K562 (cell line): ENCODE measurements at regions not wholly inside any gene's neighbourhood (a gene's known extent, or its start where the extent isn't known, plus 50 kb on each side); places are given as distances from the start of the nearest gene placed in this dataset.

Experiments
- ATAC-seq: fragments of 200-7000 bp; cut with Tn5 transposase; 3 replicates; pipeline ENCODE4 v1.9.1; 2020; ENCODE audit warnings: moderate library complexity
- BruUV-seq: library from RNA; stranded (reverse); fragments of 400-500 nt; replicated peaks from 2 replicates; lab custom pipeline; 2021; lab: Mats Ljungman, UMichigan
- CTCF ChIA-PET: fragments of 300-600 bp; formaldehyde crosslinking; extraction: SDS; loops from one replicate; lab custom pipeline; 2021; ENCODE audit warnings: low intra/inter-chr PET ratio; lab: Yijun Ruan, JAX
- POLR2A ChIA-PET: fragments of 300-600, 350-650 bp; sonication (Branson Sonifier 250); formaldehyde crosslinking; extraction: SDS; loops from one replicate; lab custom pipeline; 2021; ENCODE audit warnings: antibody characterized with exemption, inconsistent platforms; lab: Yijun Ruan, JAX
- DNase-seq, 4 experiments: peaks; one replicate each; pipeline versions ENCODE4 v3.0.0 to v3.0.0-alpha.2; 2011 to 2018; ENCODE audit warnings: low spot score in 3 of 4, mixed read lengths in 3 of 4; ENCODE audit errors: extremely low read depth in 1 of 4
- FAIRE-seq: peaks from 2 replicates; lab custom pipeline; 2011; peaks lifted over from hg19 to GRCh38; lab: Jason Lieb, UNC
- H2AFZ ChIP-seq: 2 replicates; pipeline ENCODE4 v1.6.0; 2011; ENCODE audit warnings: low read depth, low read length, control low read depth, inconsistent platforms
- H3K27ac ChIP-seq: fragments of 200-600 bp; 3 replicates; pipeline ENCODE4 v1.8.0; 2011; ENCODE audit warnings: low read depth, mild to moderate bottlenecking, control low read depth, inconsistent platforms, low read length, moderate library complexity, mixed read lengths; ENCODE audit errors: extremely low read depth
- H3K27me3 ChIP-seq, 2 experiments: fragments of 300-600 bp in 1 of 2; 2 replicates in 1 of 2; 3 replicates in 1 of 2; pipeline versions ENCODE4 v1.6.0 to v1.8.0; 2011; ENCODE audit warnings: inconsistent platforms in 2 of 2, low read length in 2 of 2, mild to moderate bottlenecking in 1 of 2, mixed read lengths in 1 of 2, moderate library complexity in 1 of 2; ENCODE audit not compliant: control insufficient read depth in 2 of 2, insufficient read depth in 2 of 2
- H3K36me3 ChIP-seq: fragments of 300-600 bp; 3 replicates; pipeline ENCODE4 v1.8.0; 2011; ENCODE audit warnings: mild to moderate bottlenecking, low read length, inconsistent platforms; ENCODE audit not compliant: control insufficient read depth, insufficient read depth
- H3K4me1 ChIP-seq, 2 experiments: fragments of 200-600 bp in 1 of 2; replicated peaks in 1 of 2; 2 replicates in 1 of 2; 3 replicates in 1 of 2; pipeline versions ENCODE4 v1.5.1 to v1.8.0; 2011; ENCODE audit warnings: inconsistent platforms in 2 of 2, low read length in 2 of 2, mild to moderate bottlenecking in 1 of 2, mixed read lengths in 1 of 2, moderate library complexity in 1 of 2; ENCODE audit not compliant: control insufficient read depth in 2 of 2, insufficient read depth in 2 of 2
- H3K4me2 ChIP-seq: 2 replicates; pipeline ENCODE4 v1.6.1; 2011; ENCODE audit warnings: low read length, control low read depth, inconsistent platforms, mixed read lengths; ENCODE audit not compliant: insufficient read depth
- H3K4me3 ChIP-seq: fragments of 200-600 bp; sonication (generic), shearing (Covaris generic); 2 replicates; pipeline ENCODE4 v1.5.1; 2016; ENCODE audit warnings: control low read depth, inconsistent platforms
- H3K79me2 ChIP-seq: fragments of 200-600 bp; 3 replicates; pipeline ENCODE4 v1.8.0; 2011; ENCODE audit warnings: low read length, inconsistent platforms; ENCODE audit not compliant: control insufficient read depth, insufficient read depth
- H3K9ac ChIP-seq, 2 experiments: 2 replicates each; pipeline versions ENCODE4 v1.6.0 to v1.6.1; 2011; ENCODE audit warnings: low read depth in 2 of 2, low read length in 2 of 2, control low read depth in 1 of 2, inconsistent platforms in 1 of 2, mild to moderate bottlenecking in 1 of 2, mixed read lengths in 1 of 2; ENCODE audit not compliant: insufficient read depth in 1 of 2
- H3K9me1 ChIP-seq: one replicate; pipeline ENCODE4 v1.6.0; 2011; ENCODE audit warnings: inconsistent platforms, mild to moderate bottlenecking, low read length, moderate library complexity; ENCODE audit not compliant: control insufficient read depth, insufficient read depth
- H3K9me3 ChIP-seq: replicated peaks from 2 replicates; pipeline ENCODE4 v1.5.1; 2011; ENCODE audit warnings: low read depth, low read length, inconsistent platforms; ENCODE audit not compliant: control insufficient read depth, insufficient read depth
- H4K20me1 ChIP-seq: replicated peaks from 2 replicates; pipeline ENCODE4 v1.6.1; 2011; ENCODE audit warnings: low read length, inconsistent platforms, mixed read lengths; ENCODE audit not compliant: control insufficient read depth, insufficient read depth
- ARID1B ChIP-seq: fragments of 450-650 bp; IDR thresholded peaks from 2 replicates; pipeline ENCODE4 v1.6.1; 2016; ENCODE audit warnings: antibody characterized with exemption, mild to moderate bottlenecking, inconsistent platforms
- CAMTA2 ChIP-seq: fragments of 250-450 bp; sonication (Bioruptor Pico); conservative IDR thresholded peaks from 2 replicates; pipeline ENCODE4 v1.5.1; 2022
- GATA2 ChIP-seq: sonication (generic); formaldehyde crosslinking; IDR thresholded peaks from 2 replicates; pipeline ENCODE4 v1.4.0; 2020; ENCODE audit warnings: mild to moderate bottlenecking, missing genetic modification reagents
- NFIX ChIP-seq: fragments of 250-450 bp; sonication (Bioruptor Pico); IDR thresholded peaks from 2 replicates; pipeline ENCODE4 v1.4.0; 2020; ENCODE audit warnings: low read depth, mild to moderate bottlenecking, moderate library complexity
- RFX1 ChIP-seq: fragments of 450-650 bp; IDR thresholded peaks from 2 replicates; pipeline ENCODE4 v1.6.1; 2016; ENCODE audit warnings: mild to moderate bottlenecking, moderate library complexity
- SMARCC2 ChIP-seq: fragments of 450-650 bp; IDR thresholded peaks from 2 replicates; pipeline ENCODE4 v1.6.1; 2017; ENCODE audit warnings: antibody characterized with exemption, moderate library complexity, mild to moderate bottlenecking, low read depth
- ZEB2 ChIP-seq: fragments of 450-650 bp; IDR thresholded peaks from 2 replicates; pipeline ENCODE4 v1.6.1; 2016
- ZNF140 ChIP-seq: fragments of 250-450 bp; sonication (Bioruptor Pico); IDR thresholded peaks from 2 replicates; pipeline ENCODE4 v1.8.0; 2021; ENCODE audit warnings: moderate library complexity, mild to moderate bottlenecking, inconsistent platforms
- ZNF785 ChIP-seq: fragments of 250-450 bp; sonication (Bioruptor Pico); IDR thresholded peaks from 2 replicates; pipeline ENCODE4 v1.4.0; 2020; ENCODE audit warnings: mild to moderate bottlenecking
- WGBS: fragments of 100-300 bp; shearing (Covaris generic); methylation state at CpG from one replicate; pipeline ENCODE4 v1.1.6; 2016; ENCODE audit warnings: low coverage, mixed read lengths; ENCODE audit not compliant: insufficient coverage; ENCODE audit errors: missing lambda C conversion rate; 5-methylcytosine and 5-hydroxymethylcytosine counted together
- in situ Hi-C: fragments of 300-500 bp; cut with MboI; formaldehyde crosslinking; loops from 4 replicates; pipeline ENCODE4 v1.15.0; 2018; ENCODE audit warnings: inconsistent platforms, mixed read lengths
- intact Hi-C: fragments of 100-400 bp; cut with micrococcal nuclease; formaldehyde crosslinking; loops from 2 replicates; pipeline ENCODE4 v1.14.2; 2022
- TF ChIP-seq, protein P1 (sequence below): sonication (generic); formaldehyde crosslinking; IDR thresholded peaks from 2 replicates; pipeline ENCODE4 v1.8.0; 2023; ENCODE audit warnings: mild to moderate bottlenecking, missing genetic modification reagents
- TF ChIP-seq, protein P2 (sequence below), 2 experiments: IDR thresholded peaks in 1 of 2; conservative IDR thresholded peaks in 1 of 2; 2 replicates each; pipeline ENCODE4 v1.6.1; 2016; ENCODE audit warnings: low read depth in 2 of 2, mild to moderate bottlenecking in 1 of 2, missing compliant biosample characterization in 1 of 2, missing genetic modification characterization in 1 of 2, moderate library complexity in 1 of 2

DNA sequence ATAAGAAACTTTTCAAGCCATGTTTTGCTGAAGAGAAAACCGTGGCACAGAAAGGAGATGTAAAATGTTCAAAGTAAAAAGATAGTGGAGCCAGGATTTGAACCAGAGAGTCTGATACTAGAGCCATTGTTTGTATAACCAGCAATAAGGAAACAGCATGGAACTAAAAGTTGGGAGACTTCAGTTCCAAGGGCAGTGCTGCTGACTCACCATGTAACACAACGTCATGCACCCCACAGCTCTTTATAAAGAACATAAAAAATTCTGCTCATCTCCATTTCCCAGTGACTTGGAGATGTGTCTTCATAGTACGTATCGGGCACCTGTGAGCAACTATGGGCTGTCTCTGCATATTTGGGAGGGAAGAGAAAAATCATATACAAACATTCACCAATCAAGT lies 353.0 kb upstream of the PIK3C3 start (continued):
- TF ChIP-seq, protein P1, sequence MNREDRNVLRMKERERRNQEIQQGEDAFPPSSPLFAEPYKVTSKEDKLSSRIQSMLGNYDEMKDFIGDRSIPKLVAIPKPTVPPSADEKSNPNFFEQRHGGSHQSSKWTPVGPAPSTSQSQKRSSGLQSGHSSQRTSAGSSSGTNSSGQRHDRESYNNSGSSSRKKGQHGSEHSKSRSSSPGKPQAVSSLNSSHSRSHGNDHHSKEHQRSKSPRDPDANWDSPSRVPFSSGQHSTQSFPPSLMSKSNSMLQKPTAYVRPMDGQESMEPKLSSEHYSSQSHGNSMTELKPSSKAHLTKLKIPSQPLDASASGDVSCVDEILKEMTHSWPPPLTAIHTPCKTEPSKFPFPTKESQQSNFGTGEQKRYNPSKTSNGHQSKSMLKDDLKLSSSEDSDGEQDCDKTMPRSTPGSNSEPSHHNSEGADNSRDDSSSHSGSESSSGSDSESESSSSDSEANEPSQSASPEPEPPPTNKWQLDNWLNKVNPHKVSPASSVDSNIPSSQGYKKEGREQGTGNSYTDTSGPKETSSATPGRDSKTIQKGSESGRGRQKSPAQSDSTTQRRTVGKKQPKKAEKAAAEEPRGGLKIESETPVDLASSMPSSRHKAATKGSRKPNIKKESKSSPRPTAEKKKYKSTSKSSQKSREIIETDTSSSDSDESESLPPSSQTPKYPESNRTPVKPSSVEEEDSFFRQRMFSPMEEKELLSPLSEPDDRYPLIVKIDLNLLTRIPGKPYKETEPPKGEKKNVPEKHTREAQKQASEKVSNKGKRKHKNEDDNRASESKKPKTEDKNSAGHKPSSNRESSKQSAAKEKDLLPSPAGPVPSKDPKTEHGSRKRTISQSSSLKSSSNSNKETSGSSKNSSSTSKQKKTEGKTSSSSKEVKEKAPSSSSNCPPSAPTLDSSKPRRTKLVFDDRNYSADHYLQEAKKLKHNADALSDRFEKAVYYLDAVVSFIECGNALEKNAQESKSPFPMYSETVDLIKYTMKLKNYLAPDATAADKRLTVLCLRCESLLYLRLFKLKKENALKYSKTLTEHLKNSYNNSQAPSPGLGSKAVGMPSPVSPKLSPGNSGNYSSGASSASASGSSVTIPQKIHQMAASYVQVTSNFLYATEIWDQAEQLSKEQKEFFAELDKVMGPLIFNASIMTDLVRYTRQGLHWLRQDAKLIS (CRISPR knock-in tag) = no peak
- TF ChIP-seq SMARCC2 = no peak
- TF ChIP-seq, all 486 proteins: peak for 0

GRCh38 chr18:41600693-41601391 lies 354.2 kb upstream of the PIK3C3 start:
- Histone ChIP-seq H3K27me3 (no peaks in the 10 kb centered on the region), H2AFZ (no peak overlapping the region), H3K27ac (no peak overlapping the region), H3K9me1 (no peaks in the 10 kb centered on the region), H4K20me1 (no peaks in the 10 kb centered on the region), H3K4me2 (no peak overlapping the region), H3K9ac (no peak overlapping the region), H3K79me2 (no peaks in the 10 kb centered on the region), H3K9me3 (no peaks in the 10 kb centered on the region), H3K36me3 (no peaks in the 10 kb centered on the region), H3K4me1 (no peaks in the 10 kb centered on the region), H3K4me3 (no peak overlapping the region)
- FAIRE-seq = no peak
- BruUV-seq = no TSS peak
- TF ChIP-seq ZEB2 = no peak
- TF ChIP-seq NFIX (CRISPR knock-in tag) = no peak
- no peak for TF ChIP-seq CAMTA2 (CRISPR knock-in tag)
- no peak for TF ChIP-seq RFX1
- no peak for TF ChIP-seq ZNF785 (CRISPR knock-in tag)
- TF ChIP-seq ZNF140 (CRISPR knock-in tag) = no peak
- TF ChIP-seq GATA2 (CRISPR knock-in tag) = no peak
- TF ChIP-seq ARID1B = no peak
- TF ChIP-seq, protein P2, sequence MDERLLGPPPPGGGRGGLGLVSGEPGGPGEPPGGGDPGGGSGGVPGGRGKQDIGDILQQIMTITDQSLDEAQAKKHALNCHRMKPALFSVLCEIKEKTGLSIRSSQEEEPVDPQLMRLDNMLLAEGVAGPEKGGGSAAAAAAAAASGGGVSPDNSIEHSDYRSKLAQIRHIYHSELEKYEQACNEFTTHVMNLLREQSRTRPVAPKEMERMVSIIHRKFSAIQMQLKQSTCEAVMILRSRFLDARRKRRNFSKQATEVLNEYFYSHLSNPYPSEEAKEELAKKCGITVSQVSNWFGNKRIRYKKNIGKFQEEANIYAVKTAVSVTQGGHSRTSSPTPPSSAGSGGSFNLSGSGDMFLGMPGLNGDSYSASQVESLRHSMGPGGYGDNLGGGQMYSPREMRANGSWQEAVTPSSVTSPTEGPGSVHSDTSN (CRISPR knock-in tag; IDR thresholded peaks at IDR 0.05; ENCODE audit: low read depth) = no peak
- TF ChIP-seq, protein P2 (tag; conservative IDR thresholded peaks at IDR 0.05; ENCODE audit: low read depth) = no peak
- DNase-seq = no peak
- 2% methylated on average over 3 of the region's 3 CpGs for WGBS
- ATAC-seq = no peak
- intact Hi-C loops = no loop called here
- POLR2A ChIA-PET = no interaction called here
- CTCF ChIA-PET = no interaction called here
- in situ Hi-C loops = no loop called here
